Epithelial cell of esophagus (primary cell): ENCODE measurements at regions not wholly inside any gene's neighbourhood (a gene's known extent, or its start where the extent isn't known, plus 50 kb on each side); places are given as distances from the start of the nearest gene placed in this dataset.

Source experiments
- DNase-seq: peaks from one replicate; pipeline ENCODE4 v3.0.0; 2010; ENCODE audit warnings: low read depth
- H3K4me3 ChIP-seq: 2 replicates; pipeline ENCODE4 v1.5.1; 2011; ENCODE audit warnings: mild to moderate bottlenecking, low read length, control low read depth
- CTCF ChIP-seq: IDR thresholded peaks from 2 replicates; pipeline ENCODE4 v1.5.1; 2011; ENCODE audit warnings: low read depth, mild to moderate bottlenecking, low read length, control low read depth, inconsistent platforms; ENCODE audit not compliant: insufficient read depth; ENCODE audit errors: missing control alignments

GRCh38 chr5:174607205-174607604 is 117.2 kb upstream of the MSX2 start:
- no peak for TF ChIP-seq CTCF
- no peak for DNase-seq
- no peak overlapping the region for H3K4me3 ChIP-seq

GRCh38 chr5:174607916-174608315 is 116.5 kb upstream of the MSX2 start:
- no peak for DNase-seq
- no peak for TF ChIP-seq CTCF
- H3K4me3 ChIP-seq = no peak overlapping the region

GRCh38 chr5:174608631-174609097 is 115.7 kb upstream of the MSX2 start:
- DNase-seq = peak; percentile 7
- no peak overlapping the region for H3K4me3 ChIP-seq

GRCh38 chr5:174609116-174609515 is 115.3 kb upstream of the MSX2 start:
- no peak overlapping the region for H3K4me3 ChIP-seq
- no peak for TF ChIP-seq CTCF
- no peak for DNase-seq

More at GRCh38 chr5:174608631-174609097, 115.7 kb upstream of the MSX2 start:
- no peak for TF ChIP-seq CTCF

GRCh38 chr5:174610968-174611367 is 113.4 kb upstream of the MSX2 start:
- peak; percentile 54 for DNase-seq
- TF ChIP-seq CTCF = no peak
- H3K4me3 ChIP-seq = no peak overlapping the region

- no peak overlapping the region for H3K4me3 ChIP-seq
- no peak for TF ChIP-seq CTCF
- peak; percentile 11 for DNase-seq
These were observed 111.7 kb upstream of the MSX2 start for GRCh38 chr5:174612686-174613085.

GRCh38 chr5:174614500-174615135 is 109.8 kb upstream of the MSX2 start:
- TF ChIP-seq CTCF = no peak
- DNase-seq = peak; percentile 21
- H3K4me3 ChIP-seq = no peak overlapping the region
